ENCODE measurements at regions not wholly inside any gene's neighbourhood (a gene's known extent, or its start where the extent isn't known, plus 50 kb on each side); places are given as distances from the start of the nearest gene placed in this dataset.

DNA sequence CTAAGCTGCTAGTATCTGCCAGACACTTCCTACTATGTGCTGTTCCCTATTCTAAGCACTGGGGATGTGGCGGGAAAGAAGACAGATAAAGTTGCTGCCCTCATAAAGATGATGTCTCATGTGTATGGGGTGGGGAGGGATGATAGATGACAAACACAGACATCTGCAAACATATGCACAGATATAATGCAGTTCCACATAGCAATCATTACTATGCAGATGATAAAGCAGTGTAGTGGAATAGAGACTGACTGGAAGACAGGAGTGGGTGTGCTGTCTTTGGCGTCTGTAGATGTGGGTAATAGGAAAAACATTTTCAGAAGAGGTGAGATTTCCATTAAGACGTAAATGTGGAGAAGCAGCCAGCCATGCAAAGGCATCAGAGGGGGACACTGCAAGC is 243.6 kb downstream of the DPY19L2 start:
- Histone ChIP-seq H3K9ac (ENCODE audit: insufficient read depth, low read length, poor library complexity, severe bottlenecking) (no peak overlapping the region), H3K79me2 (ENCODE audit: insufficient read depth, low read length) (no peaks in the 10 kb centered on the region), H4K20me1 (ENCODE audit: insufficient read depth, low read length) (no peaks in the 10 kb centered on the region), H3K36me3 (replicated peaks in 1 of 2; ENCODE audit: control insufficient read depth in 1 of 2, insufficient read depth in 2 of 2, low read length in 2 of 2) (no peaks in the 10 kb centered on the region), H2AFZ (ENCODE audit: insufficient read depth, low read depth, low read length, poor library complexity, severe bottlenecking) (no peak overlapping the region), H3K27ac (ENCODE audit: low read depth in 1 of 2, low read length in 2 of 2) (no peak overlapping the region), H3K4me3 (replicated peaks in 1 of 3; ENCODE audit: low read depth in 2 of 3, low read length in 3 of 3) (no peak overlapping the region), H3K9me3 (replicated peaks in 1 of 2; ENCODE audit: control insufficient read depth in 1 of 2, insufficient read depth in 1 of 2, low read length in 2 of 2) (peaks cover 0 to 9% of the 10 kb centered on the region in 2 donors), H3K27me3 (ENCODE audit: control insufficient read depth in 2 of 2, insufficient read depth in 2 of 2, low read length in 2 of 2) (no peaks in the 10 kb centered on the region), H3K4me1 (ENCODE audit: control insufficient read depth in 1 of 2, insufficient read depth in 2 of 2, low read length in 2 of 2) (no peaks in the 10 kb centered on the region), H3K4me2 (replicated peaks; ENCODE audit: extremely low read depth, low read length, poor library complexity, severe bottlenecking) (no peak overlapping the region)
- TF ChIP-seq, protein P1, sequence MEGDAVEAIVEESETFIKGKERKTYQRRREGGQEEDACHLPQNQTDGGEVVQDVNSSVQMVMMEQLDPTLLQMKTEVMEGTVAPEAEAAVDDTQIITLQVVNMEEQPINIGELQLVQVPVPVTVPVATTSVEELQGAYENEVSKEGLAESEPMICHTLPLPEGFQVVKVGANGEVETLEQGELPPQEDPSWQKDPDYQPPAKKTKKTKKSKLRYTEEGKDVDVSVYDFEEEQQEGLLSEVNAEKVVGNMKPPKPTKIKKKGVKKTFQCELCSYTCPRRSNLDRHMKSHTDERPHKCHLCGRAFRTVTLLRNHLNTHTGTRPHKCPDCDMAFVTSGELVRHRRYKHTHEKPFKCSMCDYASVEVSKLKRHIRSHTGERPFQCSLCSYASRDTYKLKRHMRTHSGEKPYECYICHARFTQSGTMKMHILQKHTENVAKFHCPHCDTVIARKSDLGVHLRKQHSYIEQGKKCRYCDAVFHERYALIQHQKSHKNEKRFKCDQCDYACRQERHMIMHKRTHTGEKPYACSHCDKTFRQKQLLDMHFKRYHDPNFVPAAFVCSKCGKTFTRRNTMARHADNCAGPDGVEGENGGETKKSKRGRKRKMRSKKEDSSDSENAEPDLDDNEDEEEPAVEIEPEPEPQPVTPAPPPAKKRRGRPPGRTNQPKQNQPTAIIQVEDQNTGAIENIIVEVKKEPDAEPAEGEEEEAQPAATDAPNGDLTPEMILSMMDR (IDR thresholded peaks at IDR 0.05) = no peak
- Mint-ChIP-seq H3K27ac (no peak overlapping the region), H3K4me1 (no peaks in the 10 kb centered on the region), H3K27me3 (ENCODE audit: low read depth in 3 of 3) (peaks cover 0 to 2% (median 0%) of the 10 kb centered on the region in 3 donors), H3K36me3 (no peaks in the 10 kb centered on the region), H3K4me3 (no peak overlapping the region), H3K9me3 (peaks cover 0 to 12% (median 7%) of the 10 kb centered on the region in 7 donors)
- intact Hi-C loops (cut with micrococcal nuclease) = no loop called here
- no peak for DNase-seq
- 88% methylated on average over 2 of the region's 3 CpGs for WGBS (ENCODE audit: insufficient coverage)

DNA sequence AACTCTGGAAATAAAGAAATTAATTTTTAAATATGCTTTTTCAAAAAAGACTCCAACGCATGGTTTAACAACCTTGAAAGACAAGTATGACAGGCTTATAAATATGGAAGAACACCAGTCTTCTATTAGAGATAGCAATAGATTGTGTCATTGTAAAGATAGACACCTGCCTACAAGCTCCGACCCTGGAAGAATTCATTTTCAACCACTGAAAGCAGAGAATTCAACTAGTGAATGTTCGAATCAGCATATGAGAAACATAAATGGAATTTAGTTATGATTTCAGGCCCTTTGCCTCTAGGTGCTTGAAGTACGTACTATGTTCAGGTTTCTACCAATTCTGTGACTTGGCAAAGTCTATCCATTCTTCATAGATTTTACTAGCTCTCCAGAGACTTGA is 244.5 kb downstream of the DPY19L2 start:
- intact Hi-C loops (cut with micrococcal nuclease) = no loop called here
- H3K9me3 ChIP-seq (replicated peaks in 1 of 2; ENCODE audit: control insufficient read depth in 1 of 2, insufficient read depth in 1 of 2, low read length in 2 of 2) = peaks cover 0 to 9% of the 10 kb centered on the region in 2 donors
- no peaks in the 10 kb centered on the region for H3K4me1 ChIP-seq (ENCODE audit: control insufficient read depth in 1 of 2, insufficient read depth in 2 of 2, low read length in 2 of 2)
- 100% methylated on average over 2 of the region's 4 CpGs for WGBS (ENCODE audit: insufficient coverage)
- Mint-ChIP-seq H3K4me3 (no peak overlapping the region), H3K27ac (no peak overlapping the region), H3K36me3 (no peaks in the 10 kb centered on the region), H3K9me3 (peaks cover 2 to 15% (median 7%) of the 10 kb centered on the region in 7 donors), H3K27me3 (ENCODE audit: low read depth in 3 of 3) (peaks cover 0 to 2% (median 0%) of the 10 kb centered on the region in 3 donors), H3K4me1 (no peaks in the 10 kb centered on the region)
- H3K36me3 ChIP-seq (replicated peaks in 1 of 2; ENCODE audit: control insufficient read depth in 1 of 2, insufficient read depth in 2 of 2, low read length in 2 of 2) = no peaks in the 10 kb centered on the region
- no peaks in the 10 kb centered on the region for H4K20me1 ChIP-seq (ENCODE audit: insufficient read depth, low read length)
- no peak overlapping the region for H2AFZ ChIP-seq (ENCODE audit: insufficient read depth, low read depth, low read length, poor library complexity, severe bottlenecking)
- no peak overlapping the region for H3K27ac ChIP-seq (ENCODE audit: low read depth in 1 of 2, low read length in 2 of 2)
- DNase-seq = no peak
- no peak overlapping the region for H3K9ac ChIP-seq (ENCODE audit: insufficient read depth, low read length, poor library complexity, severe bottlenecking)
- TF ChIP-seq, protein P1 (IDR thresholded peaks at IDR 0.05) = no peak
- H3K79me2 ChIP-seq (ENCODE audit: insufficient read depth, low read length) = no peaks in the 10 kb centered on the region
- H3K27me3 ChIP-seq (ENCODE audit: control insufficient read depth in 2 of 2, insufficient read depth in 2 of 2, low read length in 2 of 2) = no peaks in the 10 kb centered on the region
- H3K4me3 ChIP-seq (replicated peaks in 1 of 3; ENCODE audit: low read depth in 2 of 3, low read length in 3 of 3) = no peak overlapping the region
- no peak overlapping the region for H3K4me2 ChIP-seq (replicated peaks; ENCODE audit: extremely low read depth, low read length, poor library complexity, severe bottlenecking)
